B cell (primary cell): ENCODE measurements at regions not wholly inside any gene's neighbourhood (a gene's known extent, or its start where the extent isn't known, plus 50 kb on each side); places are given as distances from the start of the nearest gene placed in this dataset.

Source experiments
- ATAC-seq: fragments of 200-7000 bp; cut with Tn5 transposase; one replicate; pipeline ENCODE4 v1.10.0; 2021; ENCODE audit warnings: low read depth, mild to moderate bottlenecking, moderate number of reproducible peaks, moderate library complexity
- CTCF ChIA-PET: fragments of 350-600 bp; sonication (Branson Sonifier 250); formaldehyde crosslinking; loops from one replicate; lab custom pipeline; 2021; ENCODE audit warnings: antibody characterized with exemption, inconsistent platforms; lab: Charles Lee
- POLR2A ChIA-PET: fragments of 350-600 bp; sonication (Branson Sonifier 250); formaldehyde crosslinking; loops from one replicate; lab custom pipeline; 2021; ENCODE audit warnings: antibody characterized with exemption; lab: Charles Lee
- DNase-seq: peaks from one replicate; pipeline ENCODE4 v3.0.0; 2013
- H2AFZ ChIP-seq: 2 replicates; pipeline ENCODE4 v1.6.1; 2012; ENCODE audit warnings: mild to moderate bottlenecking, low read depth, low read length; ENCODE audit not compliant: insufficient read depth, poor library complexity, severe bottlenecking
- H3K27ac ChIP-seq, 2 donors: 1 replicate in 1 of 2; 2 replicates in 1 of 2; pipeline ENCODE4 v1.5.1; 2012 to 2013; ENCODE audit warnings: low read length in 2 of 2, mild to moderate bottlenecking in 2 of 2, moderate library complexity in 1 of 2
- H3K27me3 ChIP-seq, 4 experiments: fragments of 200-600 bp in 1 of 4; sonication (generic) in 1 of 4; replicated peaks in 1 of 4; 1 replicate in 2 of 4; 2 replicates in 2 of 4; pipeline versions ENCODE4 v1.6.1 to v1.7.0; 2013 to 2016; ENCODE audit warnings: low read length in 3 of 4, mild to moderate bottlenecking in 2 of 4, mixed read lengths in 1 of 4, moderate library complexity in 1 of 4; ENCODE audit not compliant: insufficient read depth in 4 of 4, control insufficient read depth in 3 of 4; ENCODE audit errors: control extremely low read depth in 1 of 4
- H3K36me3 ChIP-seq, 2 experiments: replicated peaks in 1 of 2; 1 replicate in 1 of 2; 2 replicates in 1 of 2; pipeline versions ENCODE4 v1.6.1 to v1.7.1; 2013; ENCODE audit warnings: low read length in 1 of 2; ENCODE audit not compliant: insufficient read depth in 2 of 2, control insufficient read depth in 1 of 2; ENCODE audit errors: control extremely low read depth in 1 of 2, extremely low read depth in 1 of 2
- H3K4me1 ChIP-seq, 2 donors: fragments of 200-600 bp in 1 of 2; sonication (generic) in 1 of 2; 1 replicate in 1 of 2; 2 replicates in 1 of 2; pipeline versions ENCODE4 v1.5.1 to v1.6.1; 2013 to 2017; ENCODE audit warnings: low read length in 2 of 2; ENCODE audit not compliant: control insufficient read depth in 2 of 2, insufficient read depth in 2 of 2
- H3K4me2 ChIP-seq: replicated peaks from 2 replicates; pipeline ENCODE3; 2012; ENCODE audit warnings: mild to moderate bottlenecking, low read depth, low read length; ENCODE audit not compliant: poor library complexity, severe bottlenecking
- H3K4me3 ChIP-seq, 5 experiments: fragments of 200-600 bp in 1 of 5; sonication (generic) in 1 of 5; 1 replicate in 3 of 5; 2 replicates in 2 of 5; pipeline versions ENCODE4 v1.5.1 to v1.7.0; 2011 to 2016; ENCODE audit warnings: low read length in 4 of 5, mild to moderate bottlenecking in 4 of 5, low read depth in 2 of 5, control low read depth in 1 of 5, moderate library complexity in 1 of 5; ENCODE audit not compliant: insufficient read depth in 1 of 5; ENCODE audit errors: control extremely low read depth in 1 of 5, extremely low read depth in 1 of 5
- H3K79me2 ChIP-seq: fragments of 200-600 bp; sonication (generic); one replicate; pipeline ENCODE4 v1.6.0; 2016; ENCODE audit warnings: low read length; ENCODE audit not compliant: control insufficient read depth, insufficient read depth
- H3K9ac ChIP-seq: fragments of 200-600 bp; sonication (generic); 2 replicates; pipeline ENCODE4 v1.6.1; 2017; ENCODE audit warnings: mild to moderate bottlenecking, low read length, moderate library complexity
- H3K9me3 ChIP-seq, 3 donors: one replicate each; pipeline versions ENCODE4 v1.6.1 to v1.7.1; 2013; ENCODE audit warnings: low read length in 2 of 3; ENCODE audit not compliant: control insufficient read depth in 2 of 3, insufficient read depth in 1 of 3; ENCODE audit errors: control extremely low read depth in 1 of 3
- H4K20me1 ChIP-seq: 2 replicates; pipeline ENCODE4 v1.6.0; 2012; ENCODE audit warnings: mild to moderate bottlenecking, low read length; ENCODE audit not compliant: insufficient read depth, control insufficient read depth, poor library complexity, severe bottlenecking
- H3K27ac Mint-ChIP-seq: one replicate; pipeline ENCODE4 v1.8.0; 2021; ENCODE audit warnings: mixed read lengths
- H3K27me3 Mint-ChIP-seq: one replicate; pipeline ENCODE4 v1.8.0; 2021; ENCODE audit warnings: mixed read lengths
- H3K4me1 Mint-ChIP-seq: one replicate; pipeline ENCODE4 v1.8.0; 2021; ENCODE audit warnings: mixed read lengths
- H3K4me3 Mint-ChIP-seq: one replicate; pipeline ENCODE4 v1.8.0; 2021; ENCODE audit warnings: mixed read lengths
- H3K9me3 Mint-ChIP-seq: one replicate; pipeline ENCODE4 v1.8.0; 2022; ENCODE audit warnings: mixed read lengths; ENCODE audit not compliant: insufficient read depth
- EZH2 ChIP-seq: IDR thresholded peaks from 2 replicates; pipeline ENCODE4 v1.6.1; 2012; ENCODE audit warnings: borderline replicate concordance, low read depth, mild to moderate bottlenecking, moderate library complexity, low read length; ENCODE audit not compliant: insufficient read depth, poor library complexity, severe bottlenecking
- WGBS: methylation state at CpG from one replicate; pipeline ENCODE4 v1.1.5; 2013; ENCODE audit warnings: missing lambda C conversion rate; ENCODE audit not compliant: insufficient coverage; 5-methylcytosine and 5-hydroxymethylcytosine counted together
- intact Hi-C: fragments of 100-400 bp; cut with micrococcal nuclease; formaldehyde crosslinking; loops from one replicate; pipeline ENCODE4 v1.10.0; 2022
- TF ChIP-seq, protein P1 (sequence below): fragments of 200-600 bp; IDR thresholded peaks from one replicate; pipeline ENCODE4 v1.8.0; 2022; ENCODE audit warnings: antibody characterized with exemption, mild to moderate bottlenecking

DNA sequence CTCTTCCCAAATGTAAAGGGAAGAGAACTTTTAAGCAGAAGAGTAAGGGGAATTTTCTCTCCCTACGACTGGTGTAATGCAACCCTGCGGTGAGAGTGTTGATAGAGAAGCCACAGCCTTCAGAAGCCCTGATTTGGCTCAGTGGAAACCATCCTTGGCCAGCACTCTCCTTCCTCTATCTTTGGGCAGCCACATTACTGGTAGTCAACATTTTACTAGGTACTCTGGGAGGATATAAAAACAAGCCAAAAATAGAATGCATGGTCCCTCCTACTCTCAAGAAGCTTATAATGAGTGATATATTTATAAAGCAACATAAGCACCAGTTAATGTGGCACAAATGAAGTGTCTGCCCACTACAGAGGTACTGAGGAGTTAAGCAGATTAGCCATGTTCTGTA, 201.8 kb upstream of the NCAM1 start:
- no peak for DNase-seq
- Mint-ChIP-seq H3K4me1 (no peaks in the 10 kb centered on the region), H3K27me3 (peaks cover 7% of the 10 kb centered on the region), H3K9me3 (no peaks in the 10 kb centered on the region), H3K4me3 (no peak overlapping the region), H3K27ac (no peak overlapping the region)
- CTCF ChIA-PET = no interaction called here
- no peak for ATAC-seq
- POLR2A ChIA-PET = no interaction called here
- no peak overlapping the region for H3K4me2 ChIP-seq
- intact Hi-C loops = no loop called here
- H3K36me3 ChIP-seq = no peaks in the 10 kb centered on the region
- 100% methylated on average over 1 of the region's 2 CpGs for WGBS
- H3K9me3 ChIP-seq = no peaks in the 10 kb centered on the region
- no peak for TF ChIP-seq EZH2
- TF ChIP-seq, protein P1, sequence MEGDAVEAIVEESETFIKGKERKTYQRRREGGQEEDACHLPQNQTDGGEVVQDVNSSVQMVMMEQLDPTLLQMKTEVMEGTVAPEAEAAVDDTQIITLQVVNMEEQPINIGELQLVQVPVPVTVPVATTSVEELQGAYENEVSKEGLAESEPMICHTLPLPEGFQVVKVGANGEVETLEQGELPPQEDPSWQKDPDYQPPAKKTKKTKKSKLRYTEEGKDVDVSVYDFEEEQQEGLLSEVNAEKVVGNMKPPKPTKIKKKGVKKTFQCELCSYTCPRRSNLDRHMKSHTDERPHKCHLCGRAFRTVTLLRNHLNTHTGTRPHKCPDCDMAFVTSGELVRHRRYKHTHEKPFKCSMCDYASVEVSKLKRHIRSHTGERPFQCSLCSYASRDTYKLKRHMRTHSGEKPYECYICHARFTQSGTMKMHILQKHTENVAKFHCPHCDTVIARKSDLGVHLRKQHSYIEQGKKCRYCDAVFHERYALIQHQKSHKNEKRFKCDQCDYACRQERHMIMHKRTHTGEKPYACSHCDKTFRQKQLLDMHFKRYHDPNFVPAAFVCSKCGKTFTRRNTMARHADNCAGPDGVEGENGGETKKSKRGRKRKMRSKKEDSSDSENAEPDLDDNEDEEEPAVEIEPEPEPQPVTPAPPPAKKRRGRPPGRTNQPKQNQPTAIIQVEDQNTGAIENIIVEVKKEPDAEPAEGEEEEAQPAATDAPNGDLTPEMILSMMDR = no peak
- no peaks in the 10 kb centered on the region for H3K79me2 ChIP-seq
- H3K27ac ChIP-seq = no peak overlapping the region
- no peak overlapping the region for H2AFZ ChIP-seq
- H3K4me1 ChIP-seq = no peaks in the 10 kb centered on the region
- no peak overlapping the region for H3K4me3 ChIP-seq
- H4K20me1 ChIP-seq = no peaks in the 10 kb centered on the region
- no peak overlapping the region for H3K9ac ChIP-seq
- no peaks in the 10 kb centered on the region for H3K27me3 ChIP-seq

DNA sequence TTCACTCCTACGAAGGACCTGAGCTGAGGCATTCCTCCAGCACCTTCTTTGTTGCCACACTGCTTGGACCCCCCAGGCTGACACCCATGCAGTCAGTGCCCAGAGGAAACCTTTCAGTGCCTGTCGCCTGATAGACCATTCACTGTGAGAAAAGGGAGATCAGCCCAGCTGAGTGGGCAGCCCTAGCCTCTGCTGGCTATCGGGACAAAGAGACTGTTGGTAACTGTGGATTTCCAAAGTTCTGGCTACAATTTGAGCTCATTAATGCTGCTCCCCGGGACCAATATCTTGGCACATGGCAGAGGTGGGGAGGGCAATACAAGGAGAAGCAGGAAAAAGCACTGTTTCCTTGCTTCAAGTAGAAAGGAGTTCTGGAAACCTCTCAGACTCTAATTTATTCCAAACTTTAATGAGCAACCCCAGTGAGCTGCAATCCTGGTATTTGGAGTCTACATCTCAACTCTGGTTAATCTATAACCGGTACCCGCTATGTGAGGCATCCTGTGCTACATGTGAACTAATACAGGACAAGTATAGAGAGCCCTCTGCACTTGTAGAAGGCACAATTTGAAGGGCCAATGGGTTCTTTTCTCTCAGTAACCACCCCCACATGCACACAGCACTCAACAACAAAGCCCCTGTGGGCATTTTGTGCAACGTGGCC, 200.7 kb upstream of the NCAM1 start:
- Histone ChIP-seq H3K27ac (no peak overlapping the region), H3K9me3 (peaks cover 0 to under 1% (median 0%) of the 10 kb centered on the region in 3 donors), H3K36me3 (no peaks in the 10 kb centered on the region), H3K9ac (no peak overlapping the region), H3K4me3 (no peak overlapping the region), H3K79me2 (no peaks in the 10 kb centered on the region), H3K4me2 (no peak overlapping the region), H2AFZ (no peak overlapping the region), H3K4me1 (no peaks in the 10 kb centered on the region), H4K20me1 (no peaks in the 10 kb centered on the region), H3K27me3 (no peaks in the 10 kb centered on the region)
- H3K4me1 Mint-ChIP-seq = no peaks in the 10 kb centered on the region
- ChIA-PET CTCF (no interaction called here), POLR2A (no interaction called here)
- 87% methylated on average over 6 of the region's 7 CpGs for WGBS
- H3K9me3 Mint-ChIP-seq = no peaks in the 10 kb centered on the region
- intact Hi-C loops = no loop called here
- no peak overlapping the region for H3K4me3 Mint-ChIP-seq
- H3K27me3 Mint-ChIP-seq = peaks cover 7% of the 10 kb centered on the region
- ATAC-seq = no peak
- TF ChIP-seq EZH2 = no peak
- TF ChIP-seq, protein P1 = no peak
- H3K27ac Mint-ChIP-seq = no peak overlapping the region
- DNase-seq = no peak
